ENCODE measurements at regions not wholly inside any gene's neighbourhood (a gene's known extent, or its start where the extent isn't known, plus 50 kb on each side); places are given as distances from the start of the nearest gene placed in this dataset.

DNA sequence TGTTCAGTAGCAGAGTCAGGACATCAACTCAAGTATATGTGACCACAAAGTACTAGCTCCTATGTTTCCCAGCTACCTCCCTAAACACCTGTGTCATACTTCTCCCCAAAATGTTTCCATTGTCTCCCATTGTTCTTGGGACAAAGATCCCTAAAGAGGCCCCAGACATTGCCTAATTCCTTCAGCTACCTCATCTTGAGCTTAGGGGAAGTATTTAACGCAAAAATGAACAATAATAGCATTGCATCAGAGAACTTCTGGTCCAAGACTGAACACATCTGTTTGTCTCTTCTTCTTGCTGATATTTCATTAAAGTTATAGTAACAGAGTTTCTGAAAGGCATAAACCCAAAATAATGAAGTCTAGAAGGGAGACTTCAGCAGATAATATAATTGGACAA is 430.8 kb downstream of the MTRR start:
- H3K4me1 ChIP-seq = no peaks in the 10 kb centered on the region
- no peak overlapping the region for H3K4me3 ChIP-seq
- no peak overlapping the region for H3K4me2 ChIP-seq
- no peak overlapping the region for H3K27ac ChIP-seq
- H3F3A ChIP-seq (ENCODE audit: low read depth) = no peaks in the 10 kb centered on the region
- no peaks in the 10 kb centered on the region for H3K36me3 Mint-ChIP-seq
- no peak overlapping the region for H3K4me3 Mint-ChIP-seq
- H3K27ac Mint-ChIP-seq = no peak overlapping the region
- H3K79me2 ChIP-seq (ENCODE audit: low read depth) = no peaks in the 10 kb centered on the region
- no peak overlapping the region for H2AFZ ChIP-seq (replicated peaks)
- no peaks in the 10 kb centered on the region for H3K9me3 ChIP-seq (ENCODE audit: low read depth)
- no peak for DNase-seq (ENCODE audit: low spot score)
- H3K4me1 Mint-ChIP-seq = peaks cover 2% of the 10 kb centered on the region
- peaks cover 2% of the 10 kb centered on the region for H3K27me3 Mint-ChIP-seq (ENCODE audit: insufficient read depth, low read depth)
- no peaks in the 10 kb centered on the region for H3K36me3 ChIP-seq
- no peaks in the 10 kb centered on the region for H3K9me3 Mint-ChIP-seq
- TF ChIP-seq EZH2 (IDR thresholded peaks at IDR 0.05) (no peak), EZH2phosphoT487 (IDR thresholded peaks at IDR 0.05) (no peak)
- TF ChIP-seq, protein P1, sequence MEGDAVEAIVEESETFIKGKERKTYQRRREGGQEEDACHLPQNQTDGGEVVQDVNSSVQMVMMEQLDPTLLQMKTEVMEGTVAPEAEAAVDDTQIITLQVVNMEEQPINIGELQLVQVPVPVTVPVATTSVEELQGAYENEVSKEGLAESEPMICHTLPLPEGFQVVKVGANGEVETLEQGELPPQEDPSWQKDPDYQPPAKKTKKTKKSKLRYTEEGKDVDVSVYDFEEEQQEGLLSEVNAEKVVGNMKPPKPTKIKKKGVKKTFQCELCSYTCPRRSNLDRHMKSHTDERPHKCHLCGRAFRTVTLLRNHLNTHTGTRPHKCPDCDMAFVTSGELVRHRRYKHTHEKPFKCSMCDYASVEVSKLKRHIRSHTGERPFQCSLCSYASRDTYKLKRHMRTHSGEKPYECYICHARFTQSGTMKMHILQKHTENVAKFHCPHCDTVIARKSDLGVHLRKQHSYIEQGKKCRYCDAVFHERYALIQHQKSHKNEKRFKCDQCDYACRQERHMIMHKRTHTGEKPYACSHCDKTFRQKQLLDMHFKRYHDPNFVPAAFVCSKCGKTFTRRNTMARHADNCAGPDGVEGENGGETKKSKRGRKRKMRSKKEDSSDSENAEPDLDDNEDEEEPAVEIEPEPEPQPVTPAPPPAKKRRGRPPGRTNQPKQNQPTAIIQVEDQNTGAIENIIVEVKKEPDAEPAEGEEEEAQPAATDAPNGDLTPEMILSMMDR (IDR thresholded peaks at IDR 0.05) = no peak
- no peaks in the 10 kb centered on the region for H3K27me3 ChIP-seq
- H3K9ac ChIP-seq = no peak overlapping the region
- no peaks in the 10 kb centered on the region for H4K20me1 ChIP-seq (ENCODE audit: low read depth)

DNA sequence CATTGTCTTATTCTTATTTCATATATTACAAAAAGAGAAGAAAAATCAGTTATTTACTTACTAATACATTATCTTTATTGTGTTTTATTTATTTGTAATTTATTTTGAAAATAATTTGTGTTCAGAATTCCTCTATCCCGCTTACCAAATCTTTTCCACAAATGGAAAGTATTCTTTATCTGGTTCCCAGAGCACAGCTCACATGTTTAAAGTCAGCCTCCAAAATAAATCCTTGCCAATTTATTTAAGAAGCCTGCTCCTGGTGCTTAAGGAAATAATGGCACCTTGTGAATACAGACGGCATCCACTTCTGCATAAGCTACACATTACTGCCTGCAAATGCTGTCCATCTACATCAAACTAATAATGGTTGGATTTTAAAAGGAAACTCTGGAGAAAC is 435.4 kb downstream of the MTRR start:
- Mint-ChIP-seq H3K27me3 (ENCODE audit: insufficient read depth, low read depth) (peaks cover 2% of the 10 kb centered on the region), H3K4me3 (no peak overlapping the region), H3K4me1 (peaks cover 2% of the 10 kb centered on the region), H3K9me3 (peaks cover 4% of the 10 kb centered on the region), H3K27ac (no peak overlapping the region), H3K36me3 (no peaks in the 10 kb centered on the region)
- no peaks in the 10 kb centered on the region for H3K27me3 ChIP-seq
- no peak overlapping the region for H3K4me2 ChIP-seq
- no peak overlapping the region for H3K9ac ChIP-seq
- no peak overlapping the region for H3K27ac ChIP-seq
- H2AFZ ChIP-seq (replicated peaks) = no peak overlapping the region
- TF ChIP-seq EZH2 (IDR thresholded peaks at IDR 0.05) (no peak), EZH2phosphoT487 (IDR thresholded peaks at IDR 0.05) (no peak)
- TF ChIP-seq, protein P1 (IDR thresholded peaks at IDR 0.05) = no peak
- H3K79me2 ChIP-seq (ENCODE audit: low read depth) = no peaks in the 10 kb centered on the region
- H3K4me3 ChIP-seq = no peak overlapping the region
- no peak for DNase-seq (ENCODE audit: low spot score)
- no peaks in the 10 kb centered on the region for H3K9me3 ChIP-seq (ENCODE audit: low read depth)
- no peaks in the 10 kb centered on the region for H3K4me1 ChIP-seq
- H4K20me1 ChIP-seq (ENCODE audit: low read depth) = no peaks in the 10 kb centered on the region
- H3F3A ChIP-seq (ENCODE audit: low read depth) = no peaks in the 10 kb centered on the region
- no peaks in the 10 kb centered on the region for H3K36me3 ChIP-seq

DNA sequence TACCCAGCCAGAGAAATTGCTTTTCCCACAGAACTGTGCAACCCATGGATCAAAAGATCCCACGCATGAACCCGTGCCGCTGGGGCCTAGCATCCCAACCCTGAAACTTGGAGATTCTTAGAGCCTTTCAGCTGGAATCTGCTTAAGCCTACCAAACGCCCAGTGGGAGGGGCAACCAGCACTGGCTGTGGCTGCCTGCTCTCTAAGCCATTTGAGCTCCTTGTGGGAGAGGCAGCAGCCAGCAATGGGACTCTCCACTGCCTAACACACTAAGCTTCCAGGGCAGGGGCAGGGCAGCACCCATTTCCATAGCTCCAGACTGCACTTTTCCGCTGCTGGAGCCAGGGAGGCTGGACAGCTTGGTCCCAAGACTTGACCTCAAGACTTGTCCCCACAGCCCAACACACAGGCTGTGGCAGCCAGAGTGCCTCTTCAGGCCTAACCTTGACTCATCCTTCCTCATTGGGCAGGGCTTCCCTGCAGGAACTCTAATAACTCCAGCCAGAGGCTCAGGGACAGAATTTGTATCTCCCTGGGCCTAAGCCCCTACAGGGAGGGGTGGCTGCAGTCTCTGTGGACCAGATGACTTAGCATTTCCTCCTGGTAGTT is 437.4 kb downstream of the MTRR start:
- Histone ChIP-seq H3K4me1 (no peaks in the 10 kb centered on the region), H3F3A (ENCODE audit: low read depth) (no peaks in the 10 kb centered on the region), H4K20me1 (ENCODE audit: low read depth) (no peaks in the 10 kb centered on the region), H3K4me3 (no peak overlapping the region), H3K36me3 (no peaks in the 10 kb centered on the region), H3K79me2 (ENCODE audit: low read depth) (no peaks in the 10 kb centered on the region), H3K9me3 (ENCODE audit: low read depth) (peaks cover 1% of the 10 kb centered on the region), H3K27ac (no peak overlapping the region), H2AFZ (replicated peaks) (no peak overlapping the region), H3K27me3 (no peaks in the 10 kb centered on the region), H3K4me2 (no peak overlapping the region), H3K9ac (no peak overlapping the region)
- H3K4me1 Mint-ChIP-seq = peaks cover 2% of the 10 kb centered on the region
- DNase-seq (ENCODE audit: low spot score) = peak; percentile 46
- H3K4me3 Mint-ChIP-seq = no peak overlapping the region
- H3K27me3 Mint-ChIP-seq (ENCODE audit: insufficient read depth, low read depth) = peaks cover 2% of the 10 kb centered on the region
- no peak overlapping the region for H3K27ac Mint-ChIP-seq
- H3K9me3 Mint-ChIP-seq = peaks cover 7% of the 10 kb centered on the region
- no peaks in the 10 kb centered on the region for H3K36me3 Mint-ChIP-seq
- TF ChIP-seq, protein P1 (IDR thresholded peaks at IDR 0.05) = no peak
- TF ChIP-seq EZH2 (IDR thresholded peaks at IDR 0.05) (no peak), EZH2phosphoT487 (IDR thresholded peaks at IDR 0.05) (no peak)
